Liver (tissue), 8 donors: ENCODE measurements at regions not wholly inside any gene's neighbourhood (a gene's known extent, or its start where the extent isn't known, plus 50 kb on each side); places are given as distances from the start of the nearest gene placed in this dataset.

Experiments used
- DNase-seq: peaks from one replicate; pipeline ENCODE4 v3.0.0-alpha.2; 2017; ENCODE audit warnings: low spot score
- H3K27ac ChIP-seq, 2 donors: one replicate each; pipeline ENCODE4 v1.7.0; 2013; ENCODE audit warnings: inconsistent platforms in 2 of 2, low read length in 2 of 2, control low read depth in 1 of 2, low read depth in 1 of 2, mild to moderate bottlenecking in 1 of 2
- H3K27me3 ChIP-seq, 4 donors: one replicate each; pipeline versions ENCODE4 v1.6.1 to v1.7.0; 2013; ENCODE audit warnings: low read length in 3 of 4, inconsistent platforms in 1 of 4, mild to moderate bottlenecking in 1 of 4, moderate library complexity in 1 of 4; ENCODE audit not compliant: control insufficient read depth in 4 of 4, insufficient read depth in 4 of 4
- H3K36me3 ChIP-seq, 4 donors: one replicate each; pipeline versions ENCODE4 v1.6.1 to v1.7.0; 2013; ENCODE audit warnings: low read length in 3 of 4, mild to moderate bottlenecking in 3 of 4, low read depth in 1 of 4, moderate library complexity in 1 of 4; ENCODE audit not compliant: control insufficient read depth in 4 of 4, insufficient read depth in 3 of 4
- H3K4me1 ChIP-seq, 4 donors: one replicate each; pipeline versions ENCODE4 v1.6.1 to v1.7.0; 2013; ENCODE audit warnings: low read length in 3 of 4, mild to moderate bottlenecking in 3 of 4, moderate library complexity in 1 of 4; ENCODE audit not compliant: control insufficient read depth in 4 of 4, insufficient read depth in 4 of 4
- H3K4me3 ChIP-seq, 3 donors: one replicate each; pipeline versions ENCODE4 v1.6.1 to v1.7.0; 2013; ENCODE audit warnings: low read length in 3 of 3, control low read depth in 1 of 3, low read depth in 1 of 3, mild to moderate bottlenecking in 1 of 3
- H3K9ac ChIP-seq, 2 donors: one replicate each; pipeline ENCODE4 v1.7.0; 2013; ENCODE audit warnings: low read length in 2 of 2, mild to moderate bottlenecking in 2 of 2, moderate library complexity in 2 of 2, control low read depth in 1 of 2, low read depth in 1 of 2
- H3K9me3 ChIP-seq, 4 donors: one replicate each; pipeline versions ENCODE4 v1.6.1 to v1.7.0; 2013; ENCODE audit warnings: low read length in 3 of 4; ENCODE audit not compliant: control insufficient read depth in 4 of 4
- CTCF ChIP-seq: fragments of 150-350 bp; IDR thresholded peaks from 2 replicates; pipeline ENCODE4 v1.5.1; 2017; ENCODE audit warnings: improper control_type of control experiment, low read depth, low read length; ENCODE audit not compliant: missing input control
- EGR1 ChIP-seq, 2 donors: IDR thresholded peaks; 2 replicates each; pipeline ENCODE4 v1.6.1; 2016 to 2018; ENCODE audit warnings: antibody characterized with exemption in 2 of 2, low read depth in 2 of 2
- FOXA1 ChIP-seq: IDR thresholded peaks from 2 replicates; pipeline ENCODE4 v1.6.1; 2016; ENCODE audit warnings: antibody characterized with exemption
- FOXA2 ChIP-seq: IDR thresholded peaks from 2 replicates; pipeline ENCODE4 v1.6.1; 2016; ENCODE audit warnings: antibody characterized with exemption
- GABPA ChIP-seq, 2 donors: IDR thresholded peaks in 1 of 2; conservative IDR thresholded peaks in 1 of 2; 2 replicates each; pipeline ENCODE4 v1.6.1; 2016; ENCODE audit warnings: antibody characterized with exemption in 2 of 2, mild to moderate bottlenecking in 1 of 2, moderate library complexity in 1 of 2
- HNF4A ChIP-seq, 2 donors: conservative IDR thresholded peaks; 2 replicates each; pipeline ENCODE4 v1.6.1; 2016; ENCODE audit warnings: antibody characterized with exemption in 2 of 2, mild to moderate bottlenecking in 2 of 2
- HNF4G ChIP-seq: IDR thresholded peaks from 2 replicates; pipeline ENCODE4 v1.6.1; 2016; ENCODE audit warnings: antibody characterized with exemption
- JUND ChIP-seq, 2 donors: IDR thresholded peaks; 2 replicates each; pipeline ENCODE4 v1.6.1; 2016; ENCODE audit warnings: antibody characterized with exemption in 2 of 2
- NR2F2 ChIP-seq: IDR thresholded peaks from 2 replicates; pipeline ENCODE4 v1.6.1; 2016; ENCODE audit warnings: antibody characterized with exemption
- RAD21 ChIP-seq, 2 donors: IDR thresholded peaks; 2 replicates each; pipeline ENCODE4 v1.6.1; 2016; ENCODE audit warnings: antibody characterized with exemption in 2 of 2, mild to moderate bottlenecking in 2 of 2
- REST ChIP-seq: IDR thresholded peaks from 2 replicates; pipeline ENCODE4 v1.6.1; 2016; ENCODE audit warnings: antibody characterized with exemption, mild to moderate bottlenecking
- RXRA ChIP-seq, 2 donors: IDR thresholded peaks; 2 replicates each; pipeline ENCODE4 v1.6.1; 2017 to 2018; ENCODE audit warnings: antibody characterized with exemption in 2 of 2, mild to moderate bottlenecking in 1 of 2
- SP1 ChIP-seq: IDR thresholded peaks from 2 replicates; pipeline ENCODE4 v1.6.1; 2018; ENCODE audit warnings: antibody characterized with exemption, mild to moderate bottlenecking
- TAF1 ChIP-seq: conservative IDR thresholded peaks from 2 replicates; pipeline ENCODE4 v1.6.1; 2016; ENCODE audit warnings: antibody characterized with exemption, mild to moderate bottlenecking
- YY1 ChIP-seq: IDR thresholded peaks from 2 replicates; pipeline ENCODE4 v1.6.1; 2016; ENCODE audit warnings: antibody characterized with exemption, mild to moderate bottlenecking
- WGBS: extraction: QIAGEN DNeasy Blood & Tissue Kit; methylation state at CpG from one replicate; pipeline ENCODE4 v1.1.7; 2013; 5-methylcytosine and 5-hydroxymethylcytosine counted together
- TF ChIP-seq, protein P1 (sequence below): IDR thresholded peaks from 2 replicates; pipeline ENCODE4 v1.6.1; 2016; ENCODE audit warnings: antibody characterized with exemption
- TF ChIP-seq, protein P2 (sequence below): IDR thresholded peaks from 2 replicates; pipeline ENCODE4 v1.6.1; 2016; ENCODE audit warnings: antibody characterized with exemption
- TF ChIP-seq, protein P3 (sequence below): IDR thresholded peaks from 2 replicates; pipeline ENCODE4 v1.6.1; 2016; ENCODE audit warnings: antibody characterized with exemption
- donor health status: healthy.
- donor health status: healthy.
- donor health status: healthy.
- donor health status: healthy.
- donor health status: healthy.

DNA sequence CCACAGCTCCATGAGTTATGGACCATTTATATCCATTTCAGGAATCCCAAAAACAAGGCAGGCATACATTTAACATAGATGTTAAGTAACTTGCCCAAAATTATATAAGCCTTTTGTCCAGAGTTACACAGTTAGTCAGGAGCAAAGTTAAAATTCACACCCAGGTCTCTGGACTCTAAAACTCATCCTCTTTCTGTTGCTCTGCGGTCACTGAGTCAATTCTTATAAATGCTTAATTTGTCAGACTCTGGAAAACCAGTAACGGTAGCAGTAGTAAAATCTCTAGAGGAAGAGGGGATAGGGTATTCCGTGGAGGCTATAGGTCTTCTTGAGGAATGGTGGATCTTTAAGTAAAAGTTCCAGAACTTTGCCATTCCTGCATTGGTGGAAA is 223.6 kb upstream of the JUN start:
- Histone ChIP-seq H3K4me3 (no peak overlapping the region), H3K9me3 (no peaks in the 10 kb centered on the region), H3K27ac (no peak overlapping the region), H3K36me3 (no peaks in the 10 kb centered on the region), H3K4me1 (no peaks in the 10 kb centered on the region), H3K9ac (no peak overlapping the region), H3K27me3 (no peaks in the 10 kb centered on the region)
- DNase-seq, result no peak
- TF ChIP-seq RXRA (IDR thresholded peaks at IDR 0.05) (no peak), GABPA (IDR thresholded peaks at IDR 0.05 in 1 of 2, conservative IDR thresholded peaks at IDR 0.05 in 1 of 2) (no peak), NR2F2 (no peak), FOXA2 (no peak), HNF4A (conservative IDR thresholded peaks at IDR 0.05) (no peak), REST (no peak), FOXA1 (no peak), JUND (IDR thresholded peaks at IDR 0.05) (no peak), TAF1 (no peak), SP1 (no peak), YY1 (no peak), RAD21 (IDR thresholded peaks at IDR 0.05) (no peak), HNF4G (no peak), EGR1 (IDR thresholded peaks at IDR 0.05; ENCODE audit: low read depth in 2 of 2) (no peak), CTCF (no peak)
- TF ChIP-seq, protein P1, sequence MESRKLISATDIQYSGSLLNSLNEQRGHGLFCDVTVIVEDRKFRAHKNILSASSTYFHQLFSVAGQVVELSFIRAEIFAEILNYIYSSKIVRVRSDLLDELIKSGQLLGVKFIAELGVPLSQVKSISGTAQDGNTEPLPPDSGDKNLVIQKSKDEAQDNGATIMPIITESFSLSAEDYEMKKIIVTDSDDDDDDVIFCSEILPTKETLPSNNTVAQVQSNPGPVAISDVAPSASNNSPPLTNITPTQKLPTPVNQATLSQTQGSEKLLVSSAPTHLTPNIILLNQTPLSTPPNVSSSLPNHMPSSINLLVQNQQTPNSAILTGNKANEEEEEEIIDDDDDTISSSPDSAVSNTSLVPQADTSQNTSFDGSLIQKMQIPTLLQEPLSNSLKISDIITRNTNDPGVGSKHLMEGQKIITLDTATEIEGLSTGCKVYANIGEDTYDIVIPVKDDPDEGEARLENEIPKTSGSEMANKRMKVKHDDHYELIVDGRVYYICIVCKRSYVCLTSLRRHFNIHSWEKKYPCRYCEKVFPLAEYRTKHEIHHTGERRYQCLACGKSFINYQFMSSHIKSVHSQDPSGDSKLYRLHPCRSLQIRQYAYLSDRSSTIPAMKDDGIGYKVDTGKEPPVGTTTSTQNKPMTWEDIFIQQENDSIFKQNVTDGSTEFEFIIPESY, result no peak
- TF ChIP-seq, protein P2, sequence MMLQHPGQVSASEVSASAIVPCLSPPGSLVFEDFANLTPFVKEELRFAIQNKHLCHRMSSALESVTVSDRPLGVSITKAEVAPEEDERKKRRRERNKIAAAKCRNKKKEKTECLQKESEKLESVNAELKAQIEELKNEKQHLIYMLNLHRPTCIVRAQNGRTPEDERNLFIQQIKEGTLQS, result no peak
- TF ChIP-seq, protein P3, sequence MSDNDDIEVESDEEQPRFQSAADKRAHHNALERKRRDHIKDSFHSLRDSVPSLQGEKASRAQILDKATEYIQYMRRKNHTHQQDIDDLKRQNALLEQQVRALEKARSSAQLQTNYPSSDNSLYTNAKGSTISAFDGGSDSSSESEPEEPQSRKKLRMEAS, result no peak
- WGBS, result 93% methylated on average over 3 of the region's 3 CpGs
